Common myeloid progenitor, CD34-positive (primary cell): ENCODE measurements at regions not wholly inside any gene's neighbourhood (a gene's known extent, or its start where the extent isn't known, plus 50 kb on each side); places are given as distances from the start of the nearest gene placed in this dataset.

Experiments
- CTCF ChIA-PET: fragments of 350-600 bp; sonication (Branson Sonifier 250); formaldehyde crosslinking; loops from one replicate; lab custom pipeline; 2021; ENCODE audit warnings: antibody characterized with exemption; lab: Charles Lee
- POLR2A ChIA-PET: fragments of 350-600 bp; sonication (Branson Sonifier 250); formaldehyde crosslinking; loops from one replicate; lab custom pipeline; 2021; ENCODE audit warnings: antibody characterized with exemption; lab: Charles Lee
- DNase-seq, 3 donors: peaks; one replicate each; pipeline versions ENCODE4 v3.0.0 to v3.0.0-alpha.2; 2013
- H3K27ac ChIP-seq, 2 experiments: 1 replicate in 1 of 2; 2 replicates in 1 of 2; pipeline ENCODE4 v1.7.0; 2013; ENCODE audit warnings: inconsistent platforms in 2 of 2, low read length in 2 of 2, mild to moderate bottlenecking in 2 of 2, low read depth in 1 of 2, moderate library complexity in 1 of 2; ENCODE audit not compliant: severe bottlenecking in 2 of 2, insufficient read depth in 1 of 2, poor library complexity in 1 of 2
- H3K27me3 ChIP-seq, 5 experiments: replicated peaks in 2 of 5; 1 replicate in 3 of 5; 2 replicates in 2 of 5; pipeline versions ENCODE4 v1.6.1 to v1.7.0; 2013; ENCODE audit warnings: low read length in 4 of 5, mild to moderate bottlenecking in 2 of 5, moderate library complexity in 2 of 5, inconsistent platforms in 1 of 5; ENCODE audit not compliant: insufficient read depth in 5 of 5, control insufficient read depth in 4 of 5
- H3K36me3 ChIP-seq, 4 experiments: 1 replicate in 2 of 4; 2 replicates in 2 of 4; pipeline versions ENCODE4 v1.6.1 to v1.7.0; 2013; ENCODE audit warnings: low read length in 3 of 4, control low read depth in 1 of 4, mild to moderate bottlenecking in 1 of 4; ENCODE audit not compliant: control insufficient read depth in 4 of 4, insufficient read depth in 4 of 4
- H3K4me1 ChIP-seq, 4 experiments: 1 replicate in 3 of 4; 2 replicates in 1 of 4; pipeline versions ENCODE4 v1.6.1 to v1.7.1; 2013; ENCODE audit warnings: low read length in 3 of 4, mild to moderate bottlenecking in 3 of 4, control low read depth in 1 of 4, inconsistent platforms in 1 of 4, moderate library complexity in 1 of 4; ENCODE audit not compliant: control insufficient read depth in 4 of 4, insufficient read depth in 4 of 4; ENCODE audit errors: control extremely low read depth in 1 of 4
- H3K4me3 ChIP-seq, 7 experiments: 1 replicate in 4 of 7; 2 replicates in 3 of 7; pipeline versions ENCODE4 v1.5.1 to v1.7.0; 2013; ENCODE audit warnings: mild to moderate bottlenecking in 7 of 7, low read length in 6 of 7, moderate library complexity in 6 of 7, inconsistent platforms in 2 of 7, low read depth in 2 of 7, control low read depth in 1 of 7; ENCODE audit not compliant: insufficient read depth in 4 of 7, control insufficient read depth in 1 of 7; ENCODE audit errors: extremely low read depth in 1 of 7
- H3K9me3 ChIP-seq, 5 experiments: 1 replicate in 4 of 5; 2 replicates in 1 of 5; pipeline versions ENCODE4 v1.6.1 to v1.7.1; 2013; ENCODE audit warnings: low read length in 4 of 5, mild to moderate bottlenecking in 2 of 5, inconsistent platforms in 1 of 5, low read depth in 1 of 5, moderate library complexity in 1 of 5; ENCODE audit not compliant: control insufficient read depth in 4 of 5, insufficient read depth in 2 of 5; ENCODE audit errors: control extremely low read depth in 1 of 5
- WGBS: methylation state at CpG from one replicate; pipeline ENCODE4 v1.1.5; 2013; ENCODE audit not compliant: insufficient coverage; 5-methylcytosine and 5-hydroxymethylcytosine counted together

DNA sequence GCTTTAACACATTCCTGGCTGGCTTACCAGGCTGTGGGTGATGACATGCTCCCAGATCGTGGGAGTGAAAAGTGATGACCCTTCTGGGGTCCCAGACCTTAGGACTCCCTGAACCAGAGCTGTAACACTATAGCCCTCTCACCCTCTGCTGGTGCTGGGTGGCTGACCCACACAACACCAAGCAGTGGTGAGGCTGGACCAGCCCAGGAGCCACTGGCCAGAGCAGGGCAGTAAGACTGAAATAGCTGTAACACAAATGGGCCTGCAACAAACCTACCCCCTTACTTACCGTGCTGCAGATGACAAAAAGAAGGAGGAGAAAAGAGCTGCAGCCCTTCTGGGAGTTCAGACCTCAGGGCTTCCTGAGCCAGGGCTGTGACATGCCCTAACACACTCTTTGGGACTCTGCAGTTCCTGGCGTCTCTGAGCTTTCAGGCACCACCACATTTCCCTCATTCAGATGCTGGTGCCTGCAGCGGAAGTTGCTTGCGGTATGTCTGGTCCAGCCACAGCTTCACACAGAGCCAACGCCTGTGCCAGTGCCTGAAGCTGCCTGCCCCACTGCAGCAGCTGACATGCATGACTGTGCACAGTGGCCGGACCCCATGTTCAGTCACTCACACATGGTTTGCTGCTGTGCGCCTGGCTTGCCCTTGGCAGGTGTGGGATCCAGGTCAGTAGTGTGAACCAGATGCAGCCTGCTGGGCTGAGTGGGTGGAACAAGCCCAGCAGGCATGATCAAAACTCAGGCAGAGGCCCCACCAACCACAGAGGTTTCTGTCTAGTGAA, 1247.4 kb downstream of the EFNA5 start:
- no peaks in the 10 kb centered on the region for H3K4me1 ChIP-seq
- H3K4me3 ChIP-seq: no peak overlapping the region
- H3K27me3 ChIP-seq: no peaks in the 10 kb centered on the region
- ChIA-PET POLR2A (no interaction called here), CTCF (no interaction called here)
- no peak for DNase-seq
- no peak overlapping the region for H3K27ac ChIP-seq
- peaks cover 0 to 5% (median 0%) of the 10 kb centered on the region in 5 experiments for H3K9me3 ChIP-seq
- H3K36me3 ChIP-seq: no peaks in the 10 kb centered on the region
- 98% methylated on average over 7 of the region's 8 CpGs for WGBS

DNA sequence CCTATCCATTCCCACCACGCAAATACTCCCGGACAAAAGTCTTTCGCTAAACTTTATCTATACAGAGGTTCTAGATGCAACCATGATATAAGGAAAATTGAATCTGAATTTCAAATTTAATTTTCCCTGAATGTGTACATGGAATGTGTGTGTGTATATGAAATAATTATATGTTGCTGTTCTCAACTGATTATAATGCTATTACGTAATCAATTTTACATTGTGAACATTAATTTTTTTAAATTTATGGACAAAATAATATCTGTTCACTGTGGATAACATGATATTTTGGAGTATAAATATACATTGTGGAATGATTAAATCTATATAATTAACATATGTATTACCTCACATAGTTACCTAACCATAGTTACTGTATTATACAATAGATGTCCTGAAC, 1250.6 kb downstream of the EFNA5 start:
- Histone ChIP-seq H3K27me3 (peaks cover 0 to 7% (median 0%) of the 10 kb centered on the region in 5 experiments), H3K9me3 (peaks cover 0 to 5% (median 0%) of the 10 kb centered on the region in 5 experiments), H3K27ac (no peak overlapping the region), H3K36me3 (no peaks in the 10 kb centered on the region), H3K4me3 (no peak overlapping the region), H3K4me1 (no peaks in the 10 kb centered on the region)
- ChIA-PET CTCF (no interaction called here), POLR2A (no interaction called here)
- no CpG with 5 or more reads among the region's 4 CpGs for WGBS
- DNase-seq: no peak

GRCh38 chr5:106418196-106418595, 1252.5 kb downstream of the EFNA5 start:
- Histone ChIP-seq H3K36me3 (no peaks in the 10 kb centered on the region), H3K4me3 (no peak overlapping the region), H3K27me3 (peaks cover 0 to 7% (median 0%) of the 10 kb centered on the region in 5 experiments), H3K27ac (no peak overlapping the region), H3K9me3 (peaks cover 0 to 4% (median 0%) of the 10 kb centered on the region in 5 experiments), H3K4me1 (no peaks in the 10 kb centered on the region)
- no peak for DNase-seq
- ChIA-PET POLR2A (no interaction called here), CTCF (no interaction called here)
- WGBS: no CpG with 5 or more reads among the region's 2 CpGs

DNA sequence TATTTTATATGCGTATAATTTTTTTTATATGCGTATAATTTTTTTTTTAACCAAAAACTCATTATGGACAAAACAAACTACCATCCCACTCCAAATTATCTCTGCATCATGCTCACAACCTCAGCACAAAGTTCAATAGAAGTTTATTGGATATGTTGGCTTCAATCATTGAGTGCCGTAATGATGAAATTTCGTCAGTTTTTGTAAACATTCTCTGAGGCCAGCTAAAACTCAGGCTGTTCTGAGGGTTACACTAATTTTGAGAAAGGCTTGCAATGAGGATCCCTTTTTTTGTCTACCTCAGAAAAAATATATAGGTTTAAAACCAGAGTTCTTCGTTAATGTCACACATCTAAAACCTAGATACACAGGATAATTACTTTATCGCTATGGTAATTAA, 1253.2 kb downstream of the EFNA5 start:
- WGBS: 100% methylated on average over 1 of the region's 6 CpGs
- Histone ChIP-seq H3K4me1 (no peaks in the 10 kb centered on the region), H3K4me3 (no peak overlapping the region), H3K9me3 (no peaks in the 10 kb centered on the region), H3K27ac (no peak overlapping the region), H3K36me3 (no peaks in the 10 kb centered on the region), H3K27me3 (peaks cover 0 to 7% (median 0%) of the 10 kb centered on the region in 5 experiments)
- no peak for DNase-seq
- ChIA-PET CTCF (no interaction called here), POLR2A (no interaction called here)

GRCh38 chr5:106417163-106417562, 1253.6 kb downstream of the EFNA5 start:
- Histone ChIP-seq H3K9me3 (no peaks in the 10 kb centered on the region), H3K36me3 (no peaks in the 10 kb centered on the region), H3K4me1 (no peaks in the 10 kb centered on the region), H3K27me3 (peaks cover 0 to 7% (median 0%) of the 10 kb centered on the region in 5 experiments), H3K4me3 (no peak overlapping the region), H3K27ac (no peak overlapping the region)
- 94% methylated on average over 10 of the region's 22 CpGs for WGBS
- CTCF ChIA-PET: no interaction called here
- POLR2A ChIA-PET: no interaction called here
- no peak for DNase-seq

GRCh38 chr5:106415541-106415940, 1255.2 kb downstream of the EFNA5 start:
- Histone ChIP-seq H3K27me3 (peaks cover 0 to 7% (median 0%) of the 10 kb centered on the region in 5 experiments), H3K4me3 (no peak overlapping the region), H3K9me3 (no peaks in the 10 kb centered on the region), H3K36me3 (no peaks in the 10 kb centered on the region), H3K27ac (no peak overlapping the region), H3K4me1 (no peaks in the 10 kb centered on the region)
- POLR2A ChIA-PET: no interaction called here
- CTCF ChIA-PET: no interaction called here
- DNase-seq: no peak
- 91% methylated on average over 4 of the region's 4 CpGs for WGBS

DNA sequence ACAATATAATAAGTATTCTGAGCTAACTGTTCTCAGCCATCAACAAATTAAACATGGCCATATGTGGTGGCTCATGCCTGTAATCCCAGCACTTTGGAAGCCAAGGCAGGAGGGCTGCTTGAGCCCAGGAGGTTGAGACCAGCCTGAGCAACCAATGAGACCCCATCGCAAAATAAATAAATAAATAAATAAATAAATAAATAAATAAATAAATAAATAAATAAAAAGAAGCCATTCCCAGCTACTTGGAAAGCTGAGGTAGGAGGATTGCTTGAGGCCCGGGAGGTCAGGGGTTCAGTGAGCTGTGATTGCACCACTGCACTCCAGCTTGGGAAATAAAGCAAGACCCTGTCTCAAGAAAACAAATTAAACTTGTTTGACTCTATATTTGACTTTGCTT, 1256.4 kb downstream of the EFNA5 start:
- ChIA-PET POLR2A (no interaction called here), CTCF (no interaction called here)
- Histone ChIP-seq H3K9me3 (no peaks in the 10 kb centered on the region), H3K27me3 (peaks cover 0 to 7% (median 0%) of the 10 kb centered on the region in 5 experiments), H3K4me1 (no peaks in the 10 kb centered on the region), H3K27ac (no peak overlapping the region), H3K4me3 (no peak overlapping the region), H3K36me3 (no peaks in the 10 kb centered on the region)
- WGBS: 86% methylated on average over 1 of the region's 2 CpGs
- no peak for DNase-seq
